NT2/D1 (cell line): ENCODE measurements at regions not wholly inside any gene's neighbourhood (a gene's known extent, or its start where the extent isn't known, plus 50 kb on each side); places are given as distances from the start of the nearest gene placed in this dataset.

Source experiments
- SUZ12 ChIP-seq: IDR thresholded peaks from 2 replicates; pipeline ENCODE4 v1.6.1; 2011; ENCODE audit not compliant: insufficient read length, insufficient read depth; ENCODE audit errors: extremely low read depth
- YY1 ChIP-seq: IDR thresholded peaks from 2 replicates; pipeline ENCODE4 v1.6.1; 2011; ENCODE audit not compliant: insufficient read length, insufficient read depth
- ZNF274 ChIP-seq: IDR thresholded peaks from 2 replicates; pipeline ENCODE4 v1.6.1; 2011; ENCODE audit warnings: mild to moderate bottlenecking, low read depth, low read length

DNA sequence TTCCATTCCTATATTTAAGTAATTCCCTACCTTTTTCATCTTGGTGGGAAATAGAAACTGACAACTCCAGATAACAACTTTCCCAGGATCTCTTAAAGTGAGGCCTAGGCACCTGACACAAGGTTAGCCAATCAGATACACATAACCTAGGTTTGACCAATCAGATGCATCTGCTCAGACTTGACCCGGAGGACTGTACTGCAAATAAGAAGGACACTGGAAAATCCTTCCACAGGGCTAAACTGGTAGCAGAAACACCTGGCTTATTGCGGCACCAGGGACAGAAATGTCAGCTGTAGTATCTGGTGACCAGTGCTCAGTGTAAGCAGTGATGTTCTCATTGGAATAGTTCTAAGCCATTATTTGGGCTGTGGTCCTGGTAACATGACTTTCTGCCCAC lies 204.5 kb upstream of the SLCO3A1 start:
- TF ChIP-seq SUZ12: no peak
- no peak for TF ChIP-seq ZNF274
- no peak for TF ChIP-seq YY1
